ENCODE measurements at regions not wholly inside any gene's neighbourhood (a gene's known extent, or its start where the extent isn't known, plus 50 kb on each side); places are given as distances from the start of the nearest gene placed in this dataset.

DNA sequence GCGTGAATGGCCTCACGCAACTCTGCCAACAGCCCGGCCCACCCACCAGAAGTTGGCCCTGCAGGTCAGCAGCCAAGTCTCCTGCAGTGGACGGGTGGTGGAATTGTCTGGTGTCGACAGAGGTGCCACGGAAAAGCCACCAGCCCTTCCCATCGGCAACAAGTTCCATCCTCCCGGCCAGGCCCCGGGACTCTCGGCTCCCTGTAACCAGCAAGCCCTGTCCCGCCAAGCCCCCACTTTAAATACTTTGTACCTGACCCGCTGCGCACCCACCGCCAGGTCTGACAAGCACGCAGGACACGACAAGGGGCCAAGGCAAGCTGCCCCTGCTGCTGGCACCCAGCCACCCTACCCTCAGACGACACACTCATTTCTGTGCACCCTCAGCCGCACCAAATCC is 100.8 kb downstream of the RBFOX3 start:
- intact Hi-C loops (cut with DNase I), result no loop called here
- no peak overlapping the region for H3K4me3 ChIP-seq
- no peak overlapping the region for H3K27ac ChIP-seq
- H3K27me3 ChIP-seq, result no peaks in the 10 kb centered on the region
- H3K36me3 ChIP-seq, result no peaks in the 10 kb centered on the region
- no peaks in the 10 kb centered on the region for H3K4me1 ChIP-seq
- TF ChIP-seq, protein P1, sequence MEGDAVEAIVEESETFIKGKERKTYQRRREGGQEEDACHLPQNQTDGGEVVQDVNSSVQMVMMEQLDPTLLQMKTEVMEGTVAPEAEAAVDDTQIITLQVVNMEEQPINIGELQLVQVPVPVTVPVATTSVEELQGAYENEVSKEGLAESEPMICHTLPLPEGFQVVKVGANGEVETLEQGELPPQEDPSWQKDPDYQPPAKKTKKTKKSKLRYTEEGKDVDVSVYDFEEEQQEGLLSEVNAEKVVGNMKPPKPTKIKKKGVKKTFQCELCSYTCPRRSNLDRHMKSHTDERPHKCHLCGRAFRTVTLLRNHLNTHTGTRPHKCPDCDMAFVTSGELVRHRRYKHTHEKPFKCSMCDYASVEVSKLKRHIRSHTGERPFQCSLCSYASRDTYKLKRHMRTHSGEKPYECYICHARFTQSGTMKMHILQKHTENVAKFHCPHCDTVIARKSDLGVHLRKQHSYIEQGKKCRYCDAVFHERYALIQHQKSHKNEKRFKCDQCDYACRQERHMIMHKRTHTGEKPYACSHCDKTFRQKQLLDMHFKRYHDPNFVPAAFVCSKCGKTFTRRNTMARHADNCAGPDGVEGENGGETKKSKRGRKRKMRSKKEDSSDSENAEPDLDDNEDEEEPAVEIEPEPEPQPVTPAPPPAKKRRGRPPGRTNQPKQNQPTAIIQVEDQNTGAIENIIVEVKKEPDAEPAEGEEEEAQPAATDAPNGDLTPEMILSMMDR (IDR thresholded peaks at IDR 0.05), result no peak
- no peak for DNase-seq (ENCODE audit: low spot score in 2 of 2)
- no peaks in the 10 kb centered on the region for H3K9me3 ChIP-seq

DNA sequence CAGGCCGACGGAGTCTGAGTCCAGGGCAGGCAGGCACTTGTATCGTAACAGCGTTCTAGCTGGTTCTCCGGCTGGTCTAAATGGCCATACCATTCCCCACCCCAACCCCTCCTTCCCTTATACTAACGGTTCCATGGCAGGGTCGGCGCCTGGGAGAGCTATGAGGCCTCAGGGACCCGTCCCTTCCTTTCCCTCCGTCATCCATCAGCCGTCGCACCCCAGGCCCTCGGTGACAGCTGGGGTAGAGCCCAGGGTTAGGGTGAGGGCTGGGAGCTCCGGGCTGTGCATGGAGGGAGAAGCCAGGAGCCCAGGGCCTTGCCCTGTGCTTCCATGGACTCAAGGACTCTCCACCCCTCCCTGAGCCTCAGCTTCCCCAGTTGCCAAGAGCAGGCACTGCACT is 101.4 kb downstream of the RBFOX3 start:
- no peak overlapping the region for H3K4me3 ChIP-seq
- no peaks in the 10 kb centered on the region for H3K36me3 ChIP-seq
- no peak overlapping the region for H3K27ac ChIP-seq
- no peak for DNase-seq (ENCODE audit: low spot score in 2 of 2)
- intact Hi-C loops (cut with DNase I), result no loop called here
- no peaks in the 10 kb centered on the region for H3K4me1 ChIP-seq
- no peaks in the 10 kb centered on the region for H3K9me3 ChIP-seq
- TF ChIP-seq, protein P1 (IDR thresholded peaks at IDR 0.05), result no peak
- H3K27me3 ChIP-seq, result no peaks in the 10 kb centered on the region

DNA sequence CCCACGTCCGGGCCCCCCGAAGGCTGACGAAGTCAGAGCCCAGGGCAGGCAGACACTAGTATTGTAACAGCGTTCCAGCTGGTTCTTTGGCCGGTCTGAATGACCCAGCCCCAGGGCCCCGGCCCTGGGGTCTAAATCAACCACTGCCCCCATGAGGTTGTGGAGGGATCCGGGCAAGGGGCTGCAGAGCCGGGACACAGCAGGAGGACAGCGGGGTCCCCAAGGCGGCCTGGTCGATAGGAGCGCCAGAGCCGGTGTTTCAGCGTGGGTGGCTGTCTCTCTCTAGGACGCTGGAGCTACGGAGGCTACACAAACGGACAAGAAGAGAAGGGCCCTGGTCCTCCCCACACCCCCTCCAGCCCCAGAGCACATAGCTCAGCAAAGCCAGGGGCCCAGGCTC is 101.8 kb downstream of the RBFOX3 start:
- TF ChIP-seq, protein P1 (IDR thresholded peaks at IDR 0.05), result no peak
- Histone ChIP-seq H3K4me1 (no peaks in the 10 kb centered on the region), H3K36me3 (no peaks in the 10 kb centered on the region), H3K27ac (no peak overlapping the region), H3K9me3 (no peaks in the 10 kb centered on the region), H3K4me3 (no peak overlapping the region), H3K27me3 (no peaks in the 10 kb centered on the region)
- no peak for DNase-seq (ENCODE audit: low spot score in 2 of 2)
- intact Hi-C loops (cut with DNase I), result no loop called here

DNA sequence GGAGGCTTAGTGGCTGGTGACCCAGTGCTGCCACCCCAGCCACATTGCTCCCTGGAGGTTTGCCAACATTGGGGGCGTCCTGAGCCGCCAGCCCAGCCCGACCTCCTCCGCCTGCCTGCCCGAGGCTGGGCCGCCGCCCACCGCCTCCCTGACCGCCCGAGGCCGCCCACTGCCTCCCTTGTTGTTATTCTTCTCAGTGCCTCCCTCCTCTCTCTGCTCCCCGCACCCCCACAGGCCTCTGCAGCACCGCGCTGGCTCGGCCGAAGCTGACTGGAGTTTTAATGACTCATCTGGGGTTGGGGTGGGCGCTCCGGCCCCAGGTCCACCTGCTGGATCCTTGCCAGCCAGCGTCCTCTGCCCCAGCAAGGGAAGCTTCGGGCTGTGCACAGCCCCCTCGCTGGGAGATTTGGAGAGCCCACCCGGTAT is 102.5 kb downstream of the RBFOX3 start:
- TF ChIP-seq, protein P1 (IDR thresholded peaks at IDR 0.05), result no peak
- Histone ChIP-seq H3K36me3 (no peaks in the 10 kb centered on the region), H3K4me1 (no peaks in the 10 kb centered on the region), H3K27ac (no peak overlapping the region), H3K9me3 (no peaks in the 10 kb centered on the region), H3K4me3 (no peak overlapping the region), H3K27me3 (no peaks in the 10 kb centered on the region)
- DNase-seq (ENCODE audit: low spot score in 2 of 2), result no peak
- intact Hi-C loops (cut with DNase I), result no loop called here

DNA sequence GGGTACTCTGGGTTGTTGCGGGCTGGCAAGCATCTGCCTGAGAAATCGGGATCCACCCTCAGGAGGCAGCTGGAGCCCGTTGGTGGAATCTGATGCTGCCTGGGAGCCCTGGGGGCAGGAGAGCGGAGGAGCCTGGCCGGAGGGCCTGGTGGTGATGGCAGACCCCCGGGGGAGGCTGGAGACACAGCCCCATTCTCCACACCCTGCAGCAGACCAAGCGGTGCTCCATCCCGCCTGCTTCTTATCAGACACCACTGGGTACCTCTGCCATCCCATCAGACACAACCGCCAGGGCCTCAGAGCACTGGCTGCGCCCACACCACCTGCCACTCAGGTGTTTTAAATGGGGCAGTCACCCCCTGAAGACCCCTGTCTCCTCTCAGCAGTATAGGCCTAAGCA is 103.9 kb downstream of the RBFOX3 start:
- Histone ChIP-seq H3K27ac (no peak overlapping the region), H3K36me3 (no peaks in the 10 kb centered on the region), H3K9me3 (no peaks in the 10 kb centered on the region), H3K27me3 (no peaks in the 10 kb centered on the region), H3K4me1 (no peaks in the 10 kb centered on the region), H3K4me3 (no peak overlapping the region)
- DNase-seq (ENCODE audit: low spot score in 2 of 2), result no peak
- intact Hi-C loops (cut with DNase I), result no loop called here
- TF ChIP-seq, protein P1 (IDR thresholded peaks at IDR 0.05), result no peak

DNA sequence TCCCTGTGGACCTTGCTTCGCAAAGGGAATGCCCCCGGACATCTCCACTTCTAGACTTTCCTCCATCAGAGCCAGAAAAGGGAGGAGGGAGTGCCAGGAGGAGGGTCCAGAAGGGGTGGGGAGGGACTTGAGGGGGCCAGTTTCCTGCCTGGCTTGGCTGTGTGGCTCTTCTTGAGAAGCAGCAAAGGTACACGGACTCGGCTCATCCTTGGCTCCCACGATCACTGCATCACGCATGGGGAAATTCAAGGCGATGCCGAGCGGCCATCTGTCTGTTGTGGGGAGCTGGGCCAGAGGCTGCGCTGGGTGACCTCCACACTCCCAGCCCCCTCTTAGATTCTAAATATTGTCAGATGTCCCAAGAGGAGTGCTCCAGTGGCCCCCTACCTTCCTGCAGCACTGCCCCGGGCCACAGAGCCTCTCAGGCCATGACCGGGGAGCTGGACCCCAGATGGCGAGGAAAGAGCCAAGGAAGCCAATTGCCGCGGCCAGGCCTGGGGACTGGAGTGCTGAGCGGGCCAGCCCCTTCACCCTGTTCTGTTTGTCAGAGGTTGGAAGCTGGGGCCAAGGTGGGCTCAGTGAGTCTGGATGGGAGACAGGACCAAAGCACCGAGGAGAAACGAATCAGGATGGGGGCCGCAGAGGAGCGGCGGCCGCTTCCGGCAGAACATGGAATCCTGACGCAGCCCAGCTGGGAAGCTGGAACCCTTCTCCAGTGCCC is 104.5 kb downstream of the RBFOX3 start:
- TF ChIP-seq, protein P1 (IDR thresholded peaks at IDR 0.05), result no peak
- no peak for DNase-seq (ENCODE audit: low spot score in 2 of 2)
- Histone ChIP-seq H3K4me3 (no peak overlapping the region), H3K36me3 (no peaks in the 10 kb centered on the region), H3K27ac (no peak overlapping the region), H3K9me3 (no peaks in the 10 kb centered on the region), H3K4me1 (no peaks in the 10 kb centered on the region), H3K27me3 (no peaks in the 10 kb centered on the region)
- intact Hi-C loops (cut with DNase I), result no loop called here

Data from ascending aorta (tissue), 2 donors.